PFSK-1 (cell line): ENCODE measurements at regions not wholly inside any gene's neighbourhood (a gene's known extent, or its start where the extent isn't known, plus 50 kb on each side); places are given as distances from the start of the nearest gene placed in this dataset.

Experiments
- FOXP2 ChIP-seq: optimal IDR thresholded peaks from 2 replicates; pipeline ENCODE3; 2011; ENCODE audit warnings: borderline replicate concordance, control low read depth, inconsistent platforms; ENCODE audit not compliant: insufficient read depth; ENCODE audit errors: extremely low read length, extremely low read depth
- POLR2AphosphoS5 ChIP-seq: IDR thresholded peaks from 2 replicates; pipeline ENCODE4 v1.6.1; 2012; ENCODE audit warnings: low read depth, mild to moderate bottlenecking, control low read depth, low read length, moderate library complexity
- REST ChIP-seq, 2 experiments: IDR thresholded peaks; 2 replicates each; pipeline versions ENCODE4 v1.6.1 to v1.8.0; 2011 to 2012; ENCODE audit warnings: low read depth in 2 of 2, low read length in 2 of 2, control low read depth in 1 of 2, inconsistent platforms in 1 of 2, mild to moderate bottlenecking in 1 of 2, moderate library complexity in 1 of 2; ENCODE audit not compliant: insufficient read depth in 1 of 2
- SIN3A ChIP-seq: IDR thresholded peaks from 2 replicates; pipeline ENCODE4 v1.6.1; 2012; ENCODE audit warnings: mild to moderate bottlenecking, low read length, moderate library complexity, borderline replicate concordance; ENCODE audit not compliant: insufficient read depth
- TAF1 ChIP-seq: IDR thresholded peaks from 2 replicates; pipeline ENCODE4 v1.6.1; 2012; ENCODE audit warnings: low read length, control low read depth, borderline replicate concordance; ENCODE audit not compliant: insufficient read depth

GRCh38 chr5:40446910-40447309, 232.8 kb upstream of the PTGER4 start:
- TF ChIP-seq POLR2AphosphoS5: no peak
- no peak for TF ChIP-seq REST (IDR thresholded peaks at IDR 0.05; ENCODE audit: insufficient read depth in 1 of 2, low read depth in 2 of 2, low read length in 2 of 2)
- no peak for TF ChIP-seq TAF1
- TF ChIP-seq SIN3A: no peak
- TF ChIP-seq FOXP2: no peak
